ENCODE measurements at regions not wholly inside any gene's neighbourhood (a gene's known extent, or its start where the extent isn't known, plus 50 kb on each side); places are given as distances from the start of the nearest gene placed in this dataset.

- H3K4me3 ChIP-seq (ENCODE audit: low read depth, low read length): no peak overlapping the region
- DNase-seq (ENCODE audit: low read depth): no peak
- no peak for TF ChIP-seq CTCF (IDR thresholded peaks at IDR 0.05; ENCODE audit: low read depth, low read length, missing control alignments)
Measured at GRCh38 chr3:177523872-177524438, 326.7 kb upstream of the TBL1XR1 start.

- no peak for TF ChIP-seq CTCF (IDR thresholded peaks at IDR 0.05; ENCODE audit: low read depth, low read length, missing control alignments)
- no peak overlapping the region for H3K4me3 ChIP-seq (ENCODE audit: low read depth, low read length)
Measured at GRCh38 chr3:177524742-177525141, 327.5 kb upstream of the TBL1XR1 start.

GRCh38 chr3:177525414-177525813 is 328.1 kb upstream of the TBL1XR1 start:
- no peak overlapping the region for H3K4me3 ChIP-seq (ENCODE audit: low read depth, low read length)
- DNase-seq (ENCODE audit: low read depth): no peak
- TF ChIP-seq CTCF (IDR thresholded peaks at IDR 0.05; ENCODE audit: low read depth, low read length, missing control alignments): no peak

More at GRCh38 chr3:177524742-177525141, 327.5 kb upstream of the TBL1XR1 start:
- no peak for DNase-seq (ENCODE audit: low read depth)

GRCh38 chr3:177525987-177526712 is 328.9 kb upstream of the TBL1XR1 start:
- TF ChIP-seq CTCF (IDR thresholded peaks at IDR 0.05; ENCODE audit: low read depth, low read length, missing control alignments): no peak
- no peak overlapping the region for H3K4me3 ChIP-seq (ENCODE audit: low read depth, low read length)
- no peak for DNase-seq (ENCODE audit: low read depth)

GRCh38 chr3:177527182-177527581 is 329.9 kb upstream of the TBL1XR1 start:
- no peak overlapping the region for H3K4me3 ChIP-seq (ENCODE audit: low read depth, low read length)
- DNase-seq (ENCODE audit: low read depth): no peak
- no peak for TF ChIP-seq CTCF (IDR thresholded peaks at IDR 0.05; ENCODE audit: low read depth, low read length, missing control alignments)

- no peak overlapping the region for H3K4me3 ChIP-seq (ENCODE audit: low read depth, low read length)
- TF ChIP-seq CTCF (IDR thresholded peaks at IDR 0.05; ENCODE audit: low read depth, low read length, missing control alignments): no peak
- no peak for DNase-seq (ENCODE audit: low read depth)
Measured at GRCh38 chr3:177528306-177529070, 331.2 kb upstream of the TBL1XR1 start.

Measured in GM12864 (cell line).